ENCODE measurements at regions not wholly inside any gene's neighbourhood (a gene's known extent, or its start where the extent isn't known, plus 50 kb on each side); places are given as distances from the start of the nearest gene placed in this dataset.

- TF ChIP-seq CTCF (IDR thresholded peaks at IDR 0.05) = no peak
- ChIA-PET CTCF (no interaction called here), POLR2A (no interaction called here)
- no peak overlapping the region for H3K27ac Mint-ChIP-seq
- H3K36me3 ChIP-seq (ENCODE audit: insufficient read depth, low read length) = no peaks in the 10 kb centered on the region
- DNase-seq (no peak), ATAC-seq (ENCODE audit: poor library complexity) (no peak)
- intact Hi-C loops (cut with DNase I, micrococcal nuclease) = no loop called here
- no peaks in the 10 kb centered on the region for H3K4me1 ChIP-seq (ENCODE audit: insufficient read depth, low read length)
- no peak overlapping the region for H3K4me3 Mint-ChIP-seq
- no peak overlapping the region for H3K27ac ChIP-seq (ENCODE audit: low read depth in 1 of 2, low read length in 2 of 2)
- no peaks in the 10 kb centered on the region for H3K4me1 Mint-ChIP-seq (ENCODE audit: low read depth)
- H3K27me3 ChIP-seq (ENCODE audit: control insufficient read depth in 1 of 2, insufficient read depth in 2 of 2, low read length in 2 of 2) = peaks cover 0 to 5% of the 10 kb centered on the region in 2 experiments
- H3K9me3 Mint-ChIP-seq = no peaks in the 10 kb centered on the region
- H3K9me3 ChIP-seq (ENCODE audit: control insufficient read depth in 1 of 2, insufficient read depth in 1 of 2, low read length in 2 of 2) = peaks cover 0 to 5% of the 10 kb centered on the region in 2 experiments
- peaks cover 15% of the 10 kb centered on the region for H3K27me3 Mint-ChIP-seq
- no peaks in the 10 kb centered on the region for H3K36me3 Mint-ChIP-seq (ENCODE audit: low read depth)
- H3K4me3 ChIP-seq (ENCODE audit: low read length) = no peak overlapping the region
Observed at GRCh38 chr7:32289651-32290414, 200.3 kb downstream of the LSM5 start.

- Mint-ChIP-seq H3K27me3 (no peaks in the 10 kb centered on the region), H3K27ac (no peak overlapping the region), H3K4me3 (no peak overlapping the region), H3K4me1 (ENCODE audit: low read depth) (no peaks in the 10 kb centered on the region), H3K9me3 (no peaks in the 10 kb centered on the region), H3K36me3 (ENCODE audit: low read depth) (no peaks in the 10 kb centered on the region)
- DNase-seq (no peak), ATAC-seq (ENCODE audit: poor library complexity) (no peak)
- ChIA-PET POLR2A (no interaction called here), CTCF (interaction anchor here (0.6 kb wide), 1 partner anchor 40 kb away, joined by 3 read pairs; no protein-coding TSS in a partner anchor)
- intact Hi-C loops (cut with DNase I, micrococcal nuclease) = no loop called here
- no peaks in the 10 kb centered on the region for H3K27me3 ChIP-seq (ENCODE audit: control insufficient read depth in 1 of 2, insufficient read depth in 2 of 2, low read length in 2 of 2)
- no peak overlapping the region for H3K27ac ChIP-seq (ENCODE audit: low read depth in 1 of 2, low read length in 2 of 2)
- TF ChIP-seq CTCF (IDR thresholded peaks at IDR 0.05) = no peak
- no peak overlapping the region for H3K4me3 ChIP-seq (ENCODE audit: low read length)
- H3K9me3 ChIP-seq (ENCODE audit: control insufficient read depth in 1 of 2, insufficient read depth in 1 of 2, low read length in 2 of 2) = no peaks in the 10 kb centered on the region
- no peaks in the 10 kb centered on the region for H3K4me1 ChIP-seq (ENCODE audit: insufficient read depth, low read length)
- H3K36me3 ChIP-seq (ENCODE audit: insufficient read depth, low read length) = no peaks in the 10 kb centered on the region
Observed at GRCh38 chr7:32285698-32286097, 204.5 kb downstream of the LSM5 start.

GRCh38 chr7:32283546-32283945, 206.6 kb downstream of the LSM5 start:
- Mint-ChIP-seq H3K27me3 (no peaks in the 10 kb centered on the region), H3K36me3 (ENCODE audit: low read depth) (no peaks in the 10 kb centered on the region), H3K4me1 (ENCODE audit: low read depth) (no peaks in the 10 kb centered on the region), H3K9me3 (no peaks in the 10 kb centered on the region), H3K4me3 (no peak overlapping the region), H3K27ac (no peak overlapping the region)
- Histone ChIP-seq H3K4me1 (ENCODE audit: insufficient read depth, low read length) (no peaks in the 10 kb centered on the region), H3K4me3 (ENCODE audit: low read length) (no peak overlapping the region), H3K9me3 (ENCODE audit: control insufficient read depth in 1 of 2, insufficient read depth in 1 of 2, low read length in 2 of 2) (no peaks in the 10 kb centered on the region), H3K27me3 (ENCODE audit: control insufficient read depth in 1 of 2, insufficient read depth in 2 of 2, low read length in 2 of 2) (no peaks in the 10 kb centered on the region), H3K36me3 (ENCODE audit: insufficient read depth, low read length) (no peaks in the 10 kb centered on the region), H3K27ac (ENCODE audit: low read depth in 1 of 2, low read length in 2 of 2) (no peak overlapping the region)
- ChIA-PET POLR2A (no interaction called here), CTCF (no interaction called here)
- intact Hi-C loops (cut with DNase I, micrococcal nuclease) = no loop called here
- TF ChIP-seq CTCF (IDR thresholded peaks at IDR 0.05) = no peak
- ATAC-seq (ENCODE audit: poor library complexity) = no peak
- no peak for DNase-seq
